ENCODE measurements at regions not wholly inside any gene's neighbourhood (a gene's known extent, or its start where the extent isn't known, plus 50 kb on each side); places are given as distances from the start of the nearest gene placed in this dataset.

- Histone ChIP-seq H3K36me3 (ENCODE audit: control insufficient read depth in 2 of 2, insufficient read depth in 2 of 2, low read length in 1 of 2) (no peaks in the 10 kb centered on the region), H3K9ac (ENCODE audit: control insufficient read depth, insufficient read depth, low read length) (no peak overlapping the region), H2AFZ (ENCODE audit: control insufficient read depth, low read depth, low read length) (no peak overlapping the region), H3K4me3 (no peak overlapping the region), H4K20me1 (ENCODE audit: control insufficient read depth, insufficient read depth) (no peaks in the 10 kb centered on the region), H3K9me3 (replicated peaks; ENCODE audit: control insufficient read depth, insufficient read depth, low read length) (no peaks in the 10 kb centered on the region; the same call in 1 of the 3 replicates), H3K27ac (ENCODE audit: control insufficient read depth, insufficient read depth) (no peak overlapping the region), H3K27me3 (replicated peaks in 1 of 2; ENCODE audit: control insufficient read depth in 2 of 2, insufficient read depth in 2 of 2, low read length in 1 of 2) (no peaks in the 10 kb centered on the region), H3K4me2 (ENCODE audit: control insufficient read depth, insufficient read depth) (no peak overlapping the region), H3K79me2 (ENCODE audit: control insufficient read depth, insufficient read depth, low read length) (no peaks in the 10 kb centered on the region), H3K4me1 (ENCODE audit: control insufficient read depth, insufficient read depth, low read length) (no peaks in the 10 kb centered on the region)
- no peak for FAIRE-seq
- WGBS (ENCODE audit: insufficient coverage, insufficient replicate concordance, low lambda C conversion rate, missing lambda C conversion rate), result 0% methylated on average over 1 of the region's 1 CpG
- TF ChIP-seq CEBPZ (IDR thresholded peaks at IDR 0.05; ENCODE audit: low read depth, low read length) (no peak), NRF1 (conservative IDR thresholded peaks at IDR 0.05; ENCODE audit: low read depth, low read length) (no peak), SKIL (IDR thresholded peaks at IDR 0.05; ENCODE audit: low read depth, poor library complexity, severe bottlenecking) (no peak), ZNF384 (IDR thresholded peaks at IDR 0.05; ENCODE audit: borderline replicate concordance, low read depth, low read length) (no peak), ZNF24 (IDR thresholded peaks at IDR 0.05) (no peak), NFXL1 (IDR thresholded peaks at IDR 0.05; ENCODE audit: borderline replicate concordance) (no peak), RELA (IDR thresholded peaks at IDR 0.05; ENCODE audit: borderline replicate concordance, partially characterized antibody) (no peak), ASH2L (IDR thresholded peaks at IDR 0.05; ENCODE audit: borderline replicate concordance, low read depth) (no peak), SMAD5 (IDR thresholded peaks at IDR 0.05; ENCODE audit: low read depth) (no peak), YBX1 (IDR thresholded peaks at IDR 0.05) (no peak), NR2F1 (conservative IDR thresholded peaks at IDR 0.05) (no peak), CUX1 (IDR thresholded peaks at IDR 0.05; ENCODE audit: insufficient replicate concordance, low read depth, low read length) (no peak), WRNIP1 (IDR thresholded peaks at IDR 0.05; ENCODE audit: borderline replicate concordance, low read depth, low read length) (no peak), CEBPB (IDR thresholded peaks at IDR 0.05; ENCODE audit: borderline replicate concordance in 1 of 2, low read depth in 2 of 2, low read length in 2 of 2) (no peak), IKZF1 (conservative IDR thresholded peaks at IDR 0.05) (no peak)
- ChIA-PET RAD21 (ENCODE audit: unreplicated experiment) (interaction anchor here (1.3 kb wide), 1 partner anchor 12 kb away, joined by 3 read pairs; no protein-coding TSS in a partner anchor), CTCF (interaction anchor here (0.7 kb wide), 1 partner anchor 10 kb away, joined by 3 read pairs; no protein-coding TSS in a partner anchor), SMC1A (ENCODE audit: uncharacterized antibody, unreplicated experiment) (interaction anchor here (0.9 kb wide), 1 partner anchor 26 kb away, joined by 3 read pairs; no protein-coding TSS in a partner anchor), POLR2A (no interaction called here)
- intact Hi-C loops (cut with micrococcal nuclease; ENCODE audit: unreplicated experiment), result no loop called here
- in situ Hi-C loops (cut with MboI), result no loop called here
- no peak for ATAC-seq
- DNase-seq (ENCODE audit: low read depth, low spot score), result no peak
- BruUV-seq (replicated peaks), result no TSS peak
These were observed 291.8 kb downstream of the IDS start for GRCh38 chrX:149213264-149213663.

All from GM12878 (cell line).